ENCODE measurements at regions not wholly inside any gene's neighbourhood (a gene's known extent, or its start where the extent isn't known, plus 50 kb on each side); places are given as distances from the start of the nearest gene placed in this dataset.

GRCh38 chr19:57033576-57033975, 86.2 kb upstream of the USP29 start:
- TF ChIP-seq CTCF (IDR thresholded peaks at IDR 0.05) = no peak
- no peak for TF ChIP-seq EZH2 (IDR thresholded peaks at IDR 0.05)
